ENCODE measurements at regions not wholly inside any gene's neighbourhood (a gene's known extent, or its start where the extent isn't known, plus 50 kb on each side); places are given as distances from the start of the nearest gene placed in this dataset.

- Histone ChIP-seq H3K4me3 (ENCODE audit: low read length) (no peak overlapping the region), H3K27ac (ENCODE audit: low read depth in 1 of 2, low read length in 2 of 2) (no peak overlapping the region), H3K4me1 (ENCODE audit: insufficient read depth, low read length) (no peaks in the 10 kb centered on the region), H3K9me3 (ENCODE audit: control insufficient read depth in 1 of 2, insufficient read depth in 1 of 2, low read length in 2 of 2) (peaks cover 0 to 4% of the 10 kb centered on the region in 2 experiments), H3K36me3 (ENCODE audit: insufficient read depth, low read length) (no peaks in the 10 kb centered on the region), H3K27me3 (ENCODE audit: control insufficient read depth in 1 of 2, insufficient read depth in 2 of 2, low read length in 2 of 2) (no peaks in the 10 kb centered on the region)
- H3K27me3 Mint-ChIP-seq = no peaks in the 10 kb centered on the region
- ATAC-seq (ENCODE audit: poor library complexity) (no peak), DNase-seq (no peak)
- POLR2A ChIA-PET = no interaction called here
- peaks cover 4% of the 10 kb centered on the region for H3K9me3 Mint-ChIP-seq
- intact Hi-C loops (cut with DNase I, micrococcal nuclease) = no loop called here
- CTCF ChIA-PET = no interaction called here
- H3K27ac Mint-ChIP-seq = no peak overlapping the region
- H3K4me1 Mint-ChIP-seq (ENCODE audit: low read depth) = no peaks in the 10 kb centered on the region
- H3K4me3 Mint-ChIP-seq = no peak overlapping the region
- TF ChIP-seq CTCF (IDR thresholded peaks at IDR 0.05) = no peak
- no peaks in the 10 kb centered on the region for H3K36me3 Mint-ChIP-seq (ENCODE audit: low read depth)
Measured at GRCh38 chr1:98550076-98550475, 111.4 kb upstream of the SNX7 start.

- Histone ChIP-seq H3K27ac (ENCODE audit: low read depth in 1 of 2, low read length in 2 of 2) (no peak overlapping the region), H3K27me3 (ENCODE audit: control insufficient read depth in 1 of 2, insufficient read depth in 2 of 2, low read length in 2 of 2) (no peaks in the 10 kb centered on the region), H3K4me3 (ENCODE audit: low read length) (no peak overlapping the region), H3K4me1 (ENCODE audit: insufficient read depth, low read length) (no peaks in the 10 kb centered on the region), H3K36me3 (ENCODE audit: insufficient read depth, low read length) (no peaks in the 10 kb centered on the region), H3K9me3 (ENCODE audit: control insufficient read depth in 1 of 2, insufficient read depth in 1 of 2, low read length in 2 of 2) (no peaks in the 10 kb centered on the region)
- DNase-seq = no peak
- TF ChIP-seq CTCF (IDR thresholded peaks at IDR 0.05) = no peak
- no peaks in the 10 kb centered on the region for H3K36me3 Mint-ChIP-seq (ENCODE audit: low read depth)
- no peak for ATAC-seq (ENCODE audit: poor library complexity)
- ChIA-PET POLR2A (no interaction called here), CTCF (no interaction called here)
- intact Hi-C loops (cut with DNase I, micrococcal nuclease) = no loop called here
- H3K4me3 Mint-ChIP-seq = no peak overlapping the region
- no peaks in the 10 kb centered on the region for H3K27me3 Mint-ChIP-seq
- peaks cover 4% of the 10 kb centered on the region for H3K9me3 Mint-ChIP-seq
- H3K27ac Mint-ChIP-seq = no peak overlapping the region
- no peaks in the 10 kb centered on the region for H3K4me1 Mint-ChIP-seq (ENCODE audit: low read depth)
Measured at GRCh38 chr1:98546319-98546718, 115.2 kb upstream of the SNX7 start.

- H3K36me3 Mint-ChIP-seq (ENCODE audit: low read depth) = no peaks in the 10 kb centered on the region
- no peaks in the 10 kb centered on the region for H3K9me3 Mint-ChIP-seq
- no peak overlapping the region for H3K4me3 Mint-ChIP-seq
- no peak overlapping the region for H3K27ac Mint-ChIP-seq
- no peaks in the 10 kb centered on the region for H3K27me3 ChIP-seq (ENCODE audit: control insufficient read depth in 1 of 2, insufficient read depth in 2 of 2, low read length in 2 of 2)
- H3K4me1 Mint-ChIP-seq (ENCODE audit: low read depth) = no peaks in the 10 kb centered on the region
- peaks cover 0 to 6% of the 10 kb centered on the region in 2 experiments for H3K9me3 ChIP-seq (ENCODE audit: control insufficient read depth in 1 of 2, insufficient read depth in 1 of 2, low read length in 2 of 2)
- CTCF ChIA-PET = no interaction called here
- no peak for DNase-seq
- no peak overlapping the region for H3K4me3 ChIP-seq (ENCODE audit: low read length)
- H3K4me1 ChIP-seq (ENCODE audit: insufficient read depth, low read length) = no peaks in the 10 kb centered on the region
- no peaks in the 10 kb centered on the region for H3K36me3 ChIP-seq (ENCODE audit: insufficient read depth, low read length)
- intact Hi-C loops (cut with DNase I, micrococcal nuclease) = no loop called here
- no peak overlapping the region for H3K27ac ChIP-seq (ENCODE audit: low read depth in 1 of 2, low read length in 2 of 2)
- H3K27me3 Mint-ChIP-seq = no peaks in the 10 kb centered on the region
- no peak for TF ChIP-seq CTCF (IDR thresholded peaks at IDR 0.05)
- POLR2A ChIA-PET = no interaction called here
- no peak for ATAC-seq (ENCODE audit: poor library complexity)
Measured at GRCh38 chr1:98538106-98538505, 123.4 kb upstream of the SNX7 start.

All from CD4-positive, alpha-beta T cell (primary cell).